NCI-H2029 treated with DMSO at 0.1 percent for 48 hours (cell line): ENCODE measurements at regions not wholly inside any gene's neighbourhood (a gene's known extent, or its start where the extent isn't known, plus 50 kb on each side); places are given as distances from the start of the nearest gene placed in this dataset.

Source experiments
- DNase-seq: peaks from one replicate; lab custom pipeline; 2025; lab: John Stamatoyannopoulos, UW

DNA sequence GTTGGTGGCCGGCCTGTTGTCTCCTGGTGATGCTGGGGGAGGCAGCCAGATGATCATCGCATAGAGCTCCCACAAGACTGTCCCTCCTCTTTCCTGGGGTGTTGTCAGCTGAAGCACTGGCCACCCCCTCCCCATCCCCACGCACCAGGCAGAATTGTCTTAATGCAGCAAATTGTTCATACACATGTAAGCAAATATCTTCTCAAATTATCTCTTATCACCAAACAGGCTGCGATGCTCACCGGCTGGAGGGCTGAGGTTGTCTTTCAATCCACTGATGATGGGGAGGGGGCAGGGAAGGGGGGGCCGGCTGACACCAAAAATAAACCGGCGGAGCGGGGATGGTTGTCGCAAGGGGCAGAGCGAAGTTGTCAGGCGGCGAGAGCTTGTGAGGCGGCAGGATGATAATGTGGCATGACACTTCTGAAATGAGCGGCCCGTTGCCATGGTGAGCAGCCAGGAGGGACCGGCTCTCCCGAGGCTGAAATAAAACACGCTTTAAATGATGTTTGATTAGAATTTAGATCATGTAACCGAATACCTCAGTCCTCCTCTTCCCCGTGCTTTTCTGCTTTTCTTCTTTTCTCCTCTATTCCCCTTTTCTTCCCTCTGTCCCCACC is 59.8 kb downstream of the MRM1 start:
- no peak for DNase-seq

- DNase-seq, result no peak
Observed at GRCh38 chr17:36661688-36662087, 60.3 kb downstream of the MRM1 start.

- no peak for DNase-seq
Observed at GRCh38 chr17:36665417-36665816, 64.0 kb downstream of the MRM1 start.

GRCh38 chr17:36667922-36668321 is 66.5 kb downstream of the MRM1 start:
- no peak for DNase-seq

GRCh38 chr17:36668824-36669223 is 67.4 kb downstream of the MRM1 start:
- DNase-seq, result no peak

GRCh38 chr17:36671144-36671543 is 69.8 kb downstream of the MRM1 start:
- no peak for DNase-seq

- no peak for DNase-seq
Observed at GRCh38 chr17:36672403-36672918, 71.1 kb downstream of the MRM1 start.

DNA sequence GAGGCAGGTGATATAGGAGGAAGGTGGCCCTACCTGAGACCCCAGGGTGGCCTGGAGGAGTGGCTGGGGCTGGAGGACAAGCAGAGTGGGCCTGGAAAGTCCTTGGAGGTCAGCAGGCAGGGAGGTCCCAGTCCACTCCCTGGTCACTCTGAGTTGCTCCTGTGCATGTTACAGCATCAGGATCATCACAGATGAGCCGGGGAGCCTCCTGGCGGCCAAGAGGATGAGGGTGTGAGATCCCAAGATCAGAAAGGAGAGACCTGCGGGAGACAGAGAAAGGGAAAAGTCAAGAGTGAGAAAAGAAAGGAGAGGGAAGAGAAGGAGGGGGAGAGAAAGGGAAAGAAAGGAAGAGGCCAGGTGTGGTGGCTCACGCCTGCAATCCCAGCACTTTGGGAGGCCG is 71.7 kb downstream of the MRM1 start:
- DNase-seq, result no peak

GRCh38 chr17:36673637-36674277 is 72.4 kb downstream of the MRM1 start:
- no peak for DNase-seq

- DNase-seq, result no peak
Observed at GRCh38 chr17:36674278-36674650, 72.9 kb downstream of the MRM1 start.

DNA sequence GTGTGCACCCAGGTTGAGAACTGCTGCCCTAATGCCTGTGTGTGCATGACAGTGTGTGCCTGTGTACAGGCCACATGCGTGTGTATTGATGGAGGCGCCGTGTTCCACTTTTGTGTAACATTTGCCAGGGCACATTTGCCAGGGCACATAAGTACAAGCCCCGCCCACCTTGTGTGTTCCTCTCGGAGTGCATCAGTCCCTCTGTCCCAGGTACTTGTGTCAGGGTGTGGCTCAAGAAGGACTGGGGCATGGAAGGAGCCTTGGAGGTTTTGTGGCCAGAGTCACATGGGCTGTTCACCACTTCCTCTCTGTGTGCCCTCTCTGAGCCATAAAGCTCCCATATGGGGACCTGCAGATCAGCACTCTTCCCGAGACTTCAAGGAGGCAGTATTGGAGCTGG is 73.9 kb downstream of the MRM1 start:
- no peak for DNase-seq

DNA sequence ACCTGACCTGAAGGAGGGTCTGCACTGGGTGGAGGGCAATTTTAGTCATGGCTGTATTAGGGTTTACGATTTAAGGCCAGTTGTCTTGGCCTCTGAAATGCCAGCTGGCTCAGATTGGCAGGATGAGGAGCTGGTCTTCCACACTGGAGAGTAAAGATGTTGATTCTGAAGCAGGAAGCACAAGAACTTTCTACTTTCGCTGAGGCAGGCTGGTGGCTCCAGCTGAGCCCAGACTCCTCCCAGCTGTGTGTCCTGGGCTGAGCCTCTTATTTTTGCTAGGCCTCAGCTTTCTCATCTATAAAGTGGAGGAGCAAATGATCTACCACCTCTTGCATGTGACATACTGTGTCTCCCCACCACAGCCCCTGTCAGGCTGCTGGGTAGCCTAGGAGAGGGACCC is 74.4 kb downstream of the MRM1 start:
- no peak for DNase-seq

- no peak for DNase-seq
Observed at GRCh38 chr17:36679815-36680467, 78.6 kb downstream of the MRM1 start.

DNA sequence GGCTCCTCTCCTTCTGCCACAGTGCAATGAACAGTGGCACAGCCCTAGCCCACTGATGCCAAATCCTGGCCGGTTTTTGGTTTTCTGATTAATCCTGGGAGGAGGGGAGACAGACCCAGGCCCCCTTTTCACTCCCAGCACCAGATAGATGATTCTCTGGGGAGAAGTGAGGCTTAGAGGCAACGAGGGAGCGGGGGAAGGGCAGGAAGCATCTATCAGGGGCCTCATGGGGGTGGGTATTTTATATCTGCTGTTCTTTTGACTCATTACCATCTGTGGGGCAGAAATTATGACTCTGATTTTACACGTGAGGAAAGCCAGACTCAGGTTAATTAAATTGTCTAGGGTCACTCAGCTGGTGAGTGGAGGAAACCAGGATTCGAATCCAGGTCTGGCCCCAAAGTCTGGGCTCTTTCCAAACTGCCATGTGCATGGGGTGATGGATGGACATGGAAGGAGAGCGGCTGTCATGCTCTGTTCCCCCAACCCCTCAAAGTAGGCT is 79.4 kb downstream of the MRM1 start:
- no peak for DNase-seq

DNA sequence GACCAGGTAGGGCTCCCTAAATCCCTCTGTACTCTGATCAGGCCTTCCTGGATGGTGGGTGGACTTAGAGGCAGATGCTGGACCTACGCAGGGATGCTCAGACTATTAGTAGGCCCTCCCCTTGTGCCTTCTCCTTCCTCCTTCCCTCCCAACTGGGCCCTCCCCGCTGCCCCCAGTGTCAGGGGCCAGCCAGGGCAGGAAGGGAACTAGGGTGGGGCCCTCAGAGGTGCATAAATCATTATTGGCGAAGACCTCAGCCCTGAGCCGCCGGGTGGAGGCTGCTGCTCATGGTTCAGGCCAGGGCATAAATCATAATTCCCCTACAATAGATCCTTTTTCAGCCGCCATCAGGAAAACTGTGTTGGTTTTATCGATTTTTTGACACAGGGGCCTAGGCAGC is 81.4 kb downstream of the MRM1 start:
- no peak for DNase-seq

DNA sequence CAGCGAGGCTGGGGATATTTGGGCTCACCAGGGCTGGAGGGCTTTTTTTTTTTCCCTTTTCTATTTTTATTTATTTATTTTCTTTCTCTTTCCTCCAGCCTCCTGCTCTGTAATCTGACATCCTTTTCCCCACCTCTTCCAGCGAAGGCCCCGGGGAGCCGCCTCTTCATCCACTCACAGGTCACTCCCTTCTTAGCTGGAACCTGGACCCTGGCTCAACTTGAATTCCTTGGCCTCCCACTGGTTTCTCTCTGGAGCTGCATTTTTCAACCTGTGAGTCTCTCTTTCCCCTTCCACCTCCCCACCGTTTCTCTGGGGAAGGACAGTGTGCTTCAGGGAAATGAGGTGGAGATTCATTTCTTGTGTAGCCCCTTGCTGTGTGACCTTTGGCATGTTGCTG is 82.0 kb downstream of the MRM1 start:
- DNase-seq, result no peak

GRCh38 chr17:36684134-36684533 is 82.8 kb downstream of the MRM1 start:
- DNase-seq, result no peak

GRCh38 chr17:36686123-36686669 is 84.8 kb downstream of the MRM1 start:
- DNase-seq, result no peak

GRCh38 chr17:36687736-36688135 is 86.4 kb downstream of the MRM1 start:
- DNase-seq, result no peak

DNA sequence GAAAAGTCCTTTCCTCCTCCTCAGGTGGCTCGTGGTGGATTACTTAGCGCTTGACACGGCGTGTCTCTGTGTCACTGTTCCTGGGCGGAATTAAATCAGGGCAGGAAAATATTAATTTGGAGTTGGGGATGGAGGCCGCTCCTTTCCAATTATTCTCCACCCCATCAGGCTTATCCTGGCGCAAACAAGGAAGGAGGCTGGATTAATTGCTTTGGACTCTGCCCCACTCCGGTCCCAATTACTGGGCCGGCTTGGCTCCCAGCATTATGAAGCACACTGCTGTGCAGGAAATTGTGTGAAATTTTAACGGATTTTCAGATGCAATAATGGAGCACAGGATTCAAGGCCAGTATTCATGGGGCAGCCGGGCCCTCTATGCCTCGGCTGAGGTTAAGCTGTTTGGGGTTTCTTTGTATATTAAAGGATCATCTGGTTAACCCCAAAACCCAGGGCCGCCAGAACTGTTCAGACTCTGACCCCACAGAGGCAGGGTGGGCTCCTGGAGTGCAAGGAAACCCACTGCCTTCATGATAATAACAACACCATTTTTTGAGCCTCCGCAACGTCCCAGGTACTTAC is 87.8 kb downstream of the MRM1 start:
- DNase-seq, result no peak

DNA sequence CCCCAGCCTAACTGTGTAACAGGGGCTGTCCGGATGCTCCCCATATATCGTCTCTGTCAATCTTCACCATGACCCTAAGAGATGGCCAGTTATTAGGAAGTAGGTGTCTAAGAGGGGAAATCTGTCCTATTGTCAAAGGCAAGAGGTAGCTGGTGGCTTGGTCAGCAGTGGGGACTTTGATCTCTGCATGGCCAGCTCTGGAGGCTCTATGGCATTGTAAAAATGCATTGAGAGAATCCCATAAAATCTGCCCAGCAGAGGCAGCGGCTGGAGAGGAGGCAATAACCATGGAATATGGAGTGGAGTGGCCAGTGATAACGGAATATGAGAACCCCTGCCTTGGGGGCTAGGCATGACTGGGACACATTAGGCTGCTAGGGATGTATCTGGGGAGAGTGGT is 88.8 kb downstream of the MRM1 start:
- DNase-seq, result no peak

DNA sequence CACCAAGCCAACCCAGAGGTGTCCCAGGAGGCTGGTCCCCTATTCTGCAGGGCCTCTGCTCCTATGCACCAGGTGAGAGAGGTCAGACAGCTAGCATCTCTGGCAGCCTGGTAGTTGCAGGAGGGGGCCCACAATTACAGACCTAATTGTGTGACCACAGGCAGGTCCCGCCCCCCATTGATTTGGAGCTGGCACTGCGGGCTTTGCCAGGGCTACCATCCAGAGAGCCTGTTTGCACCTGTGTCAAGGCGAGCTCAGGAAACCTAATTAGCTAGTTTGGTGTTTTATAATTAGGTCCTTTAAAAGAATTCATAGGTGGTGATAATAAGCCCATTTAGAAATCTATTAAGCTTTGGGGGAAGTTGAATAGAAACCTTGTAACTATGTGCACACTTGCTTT is 90.2 kb downstream of the MRM1 start:
- DNase-seq, result no peak

GRCh38 chr17:36695082-36695481 is 93.7 kb downstream of the MRM1 start:
- no peak for DNase-seq
